DOHH2 (cell line): ENCODE measurements at regions not wholly inside any gene's neighbourhood (a gene's known extent, or its start where the extent isn't known, plus 50 kb on each side); places are given as distances from the start of the nearest gene placed in this dataset.

Experiments used
- H3F3A ChIP-seq: fragments of 200-600 bp; sonication (generic), shearing (Covaris generic); 2 replicates; pipeline ENCODE4 v1.6.0; 2016; ENCODE audit warnings: antibody characterized with exemption, mild to moderate bottlenecking; ENCODE audit not compliant: control insufficient read depth, insufficient read depth
- H3K27ac ChIP-seq: fragments of 200-600 bp; sonication (generic); 2 replicates; pipeline ENCODE4 v1.5.1; 2014; ENCODE audit warnings: low read depth, mild to moderate bottlenecking, low read length, moderate library complexity
- H3K27me3 ChIP-seq: fragments of 200-600 bp; sonication (generic); 2 replicates; pipeline ENCODE4 v1.6.1; 2014; ENCODE audit warnings: mild to moderate bottlenecking, low read length, mixed read lengths; ENCODE audit not compliant: control insufficient read depth
- H3K36me3 ChIP-seq: fragments of 200-600 bp; sonication (generic); 2 replicates; pipeline ENCODE4 v1.6.1; 2014; ENCODE audit warnings: mild to moderate bottlenecking, low read length, moderate library complexity, mixed read lengths; ENCODE audit not compliant: control insufficient read depth
- H3K4me1 ChIP-seq: fragments of 200-600 bp; sonication (generic); 2 replicates; pipeline ENCODE4 v1.6.1; 2014; ENCODE audit warnings: mild to moderate bottlenecking, low read length, mixed read lengths; ENCODE audit not compliant: control insufficient read depth
- H3K4me2 ChIP-seq: fragments of 200-600 bp; sonication (generic); 2 replicates; pipeline ENCODE4 v1.6.0; 2014; ENCODE audit warnings: mild to moderate bottlenecking, low read length, moderate library complexity
- H3K4me3 ChIP-seq: fragments of 200-600 bp; sonication (generic); 2 replicates; pipeline ENCODE4 v1.5.1; 2014; ENCODE audit warnings: mild to moderate bottlenecking, low read length, mixed read lengths
- H3K79me2 ChIP-seq: fragments of 200-600 bp; sonication (generic); 2 replicates; pipeline ENCODE4 v1.6.1; 2014; ENCODE audit warnings: mild to moderate bottlenecking, low read length, mixed read lengths; ENCODE audit not compliant: control insufficient read depth
- H3K9me2 ChIP-seq: fragments of 200-600 bp; sonication (generic); replicated peaks from 2 replicates; pipeline ENCODE4 v1.6.1; 2014; ENCODE audit warnings: mild to moderate bottlenecking, low read length, mixed read lengths; ENCODE audit not compliant: control insufficient read depth
- H3K9me3 ChIP-seq: fragments of 200-600 bp; sonication (generic); 2 replicates; pipeline ENCODE4 v1.6.1; 2014; ENCODE audit warnings: antibody characterized with exemption, low read length, mixed read lengths; ENCODE audit not compliant: control insufficient read depth, insufficient read depth
- H4K20me1 ChIP-seq: fragments of 200-600 bp; sonication (generic); 2 replicates; pipeline ENCODE4 v1.6.0; 2014; ENCODE audit warnings: low read depth, mild to moderate bottlenecking, antibody characterized with exemption, low read length, moderate library complexity; ENCODE audit not compliant: control insufficient read depth, insufficient read depth
- CTCF ChIP-seq: fragments of 200-600 bp; sonication (generic); IDR thresholded peaks from one replicate; pipeline ENCODE4 v1.5.1; 2014; ENCODE audit warnings: antibody characterized with exemption, mild to moderate bottlenecking, low read depth, low read length; ENCODE audit not compliant: poor library complexity, severe bottlenecking
- EZH2phosphoT487 ChIP-seq: fragments of 200-600 bp; sonication (generic); IDR thresholded peaks from 2 replicates; pipeline ENCODE4 v1.6.1; 2017; ENCODE audit warnings: borderline replicate concordance, mild to moderate bottlenecking, antibody characterized with exemption, low read length, moderate library complexity, mixed read lengths

- no peaks in the 10 kb centered on the region for H3K9me3 ChIP-seq
- H3K36me3 ChIP-seq, result no peaks in the 10 kb centered on the region
- H3K4me2 ChIP-seq, result no peak overlapping the region
- TF ChIP-seq EZH2phosphoT487 (no peak), CTCF (no peak)
- H3K27me3 ChIP-seq, result no peaks in the 10 kb centered on the region
- H3K27ac ChIP-seq, result no peak overlapping the region
- H4K20me1 ChIP-seq, result no peaks in the 10 kb centered on the region
- H3K9me2 ChIP-seq, result no peaks in the 10 kb centered on the region
- H3K79me2 ChIP-seq, result no peaks in the 10 kb centered on the region
- H3F3A ChIP-seq, result no peaks in the 10 kb centered on the region
- no peak overlapping the region for H3K4me3 ChIP-seq
- H3K4me1 ChIP-seq, result peaks cover 12% of the 10 kb centered on the region
Measured at GRCh38 chr4:53711926-53712325, 120.6 kb upstream of the LNX1 start.

GRCh38 chr4:53709693-53710092 is 118.4 kb upstream of the LNX1 start:
- no peak for TF ChIP-seq EZH2phosphoT487
- no peak for TF ChIP-seq CTCF
- H3K4me2 ChIP-seq, result no peak overlapping the region
- peaks cover 34% of the 10 kb centered on the region for H3K4me1 ChIP-seq
- H3K27ac ChIP-seq, result no peak overlapping the region
- H3K9me3 ChIP-seq, result no peaks in the 10 kb centered on the region
- no peaks in the 10 kb centered on the region for H3K9me2 ChIP-seq
- H3K36me3 ChIP-seq, result no peaks in the 10 kb centered on the region
- no peak overlapping the region for H3K4me3 ChIP-seq
- no peaks in the 10 kb centered on the region for H4K20me1 ChIP-seq
- no peaks in the 10 kb centered on the region for H3K27me3 ChIP-seq
- H3F3A ChIP-seq, result no peaks in the 10 kb centered on the region
- no peaks in the 10 kb centered on the region for H3K79me2 ChIP-seq

GRCh38 chr4:53707491-53707890 is 116.2 kb upstream of the LNX1 start:
- no peaks in the 10 kb centered on the region; the same call in 1 of the 2 replicates for H3F3A ChIP-seq
- peaks cover 53% of the 10 kb centered on the region for H3K4me1 ChIP-seq
- no peaks in the 10 kb centered on the region for H3K36me3 ChIP-seq
- no peaks in the 10 kb centered on the region for H3K27me3 ChIP-seq
- no peak overlapping the region for H3K4me2 ChIP-seq
- no peaks in the 10 kb centered on the region for H3K79me2 ChIP-seq
- no peaks in the 10 kb centered on the region for H3K9me2 ChIP-seq
- TF ChIP-seq EZH2phosphoT487, result no peak
- no peak for TF ChIP-seq CTCF
- no peak overlapping the region for H3K27ac ChIP-seq
- no peaks in the 10 kb centered on the region for H3K9me3 ChIP-seq
- no peaks in the 10 kb centered on the region for H4K20me1 ChIP-seq
- no peak overlapping the region for H3K4me3 ChIP-seq
